Peyer's patch (tissue), 4 donors: ENCODE measurements at regions not wholly inside any gene's neighbourhood (a gene's known extent, or its start where the extent isn't known, plus 50 kb on each side); places are given as distances from the start of the nearest gene placed in this dataset.

ENCODE experiments used
- DNase-seq, 3 donors: peaks; one replicate each; pipeline ENCODE4 v3.0.0-alpha.2; 2017 to 2019
- H3K27ac ChIP-seq, 4 donors: fragments of 200-600 bp; sonication (generic); one replicate each; pipeline ENCODE4 v1.5.1; 2016 to 2019
- H3K27me3 ChIP-seq, 2 donors: fragments of 200-600 bp; sonication (generic); one replicate each; pipeline ENCODE4 v1.5.1; 2019
- H3K36me3 ChIP-seq, 3 donors: fragments of 200-600 bp; sonication (generic); one replicate each; pipeline ENCODE4 v1.5.1; 2016 to 2019
- H3K4me1 ChIP-seq, 4 donors: fragments of 200-600 bp; sonication (generic); one replicate each; pipeline ENCODE4 v1.5.1; 2016 to 2019
- H3K4me3 ChIP-seq, 4 donors: fragments of 200-600 bp; sonication (generic); 1 replicate in 3 of 4; 2 replicates in 1 of 4; pipeline ENCODE4 v1.5.1; 2016 to 2019; ENCODE audit warnings: mild to moderate bottlenecking in 1 of 4
- H3K9me3 ChIP-seq, 4 donors: fragments of 200-600 bp; sonication (generic); one replicate each; pipeline ENCODE4 v1.5.1; 2016 to 2019; ENCODE audit warnings: mild to moderate bottlenecking in 1 of 4
- POLR2A ChIP-seq, 2 donors: fragments of 450-650 bp; IDR thresholded peaks; one replicate each; pipeline ENCODE4 v1.5.1; 2017; ENCODE audit warnings: antibody characterized with exemption in 2 of 2, mild to moderate bottlenecking in 2 of 2, moderate library complexity in 2 of 2
- TF ChIP-seq, protein P1 (sequence below), 6 experiments: fragments of 450-650 bp in 4 of 6; fragments of 200-600 bp in 2 of 6; sonication (generic) in 1 of 6; IDR thresholded peaks; one replicate each; pipeline ENCODE4 v1.5.1; 2017 to 2019; ENCODE audit warnings: antibody characterized with exemption in 6 of 6, mild to moderate bottlenecking in 3 of 6, moderate library complexity in 1 of 6

DNA sequence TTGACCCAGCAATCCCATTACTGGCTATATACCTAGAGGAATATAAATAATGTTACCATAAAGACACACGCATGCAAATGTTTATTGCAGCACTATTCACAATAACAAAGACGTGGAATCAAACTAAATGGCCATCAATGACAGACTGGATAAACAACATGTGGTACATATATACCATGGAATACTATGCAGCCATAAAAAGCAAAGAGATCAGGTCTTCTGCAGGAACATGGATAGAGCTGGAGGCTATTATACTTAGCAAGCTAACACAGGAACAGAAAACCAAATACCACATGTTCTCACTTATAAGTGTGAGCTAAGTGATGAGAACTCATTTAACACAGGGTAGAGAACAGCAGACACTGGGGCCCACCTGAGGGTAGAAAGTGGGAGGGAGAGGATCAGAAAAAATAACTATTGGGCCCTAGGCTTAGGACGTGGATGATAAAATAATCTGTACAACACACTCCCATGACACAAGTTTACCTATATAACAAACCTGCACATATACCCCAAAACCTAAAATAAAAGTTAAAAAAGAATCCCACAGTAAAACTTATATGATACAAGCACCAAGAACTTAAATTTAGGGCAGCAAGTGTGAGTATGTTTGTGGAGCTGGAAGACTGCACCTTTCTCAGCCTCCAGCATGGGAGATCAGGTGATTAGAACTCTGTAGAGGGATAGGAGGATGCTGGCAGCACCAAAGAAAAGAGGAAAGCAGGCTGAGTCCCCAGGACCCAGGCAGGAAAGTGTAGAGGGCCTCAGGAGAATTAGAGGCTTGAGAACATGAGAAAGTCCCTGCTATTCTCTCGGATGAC, 320.8 kb upstream of the USP24 start:
- Histone ChIP-seq H3K27ac (no peak overlapping the region), H3K9me3 (no peaks in the 10 kb centered on the region), H3K27me3 (no peaks in the 10 kb centered on the region), H3K36me3 (no peaks in the 10 kb centered on the region), H3K4me3 (no peak overlapping the region), H3K4me1 (no peaks in the 10 kb centered on the region)
- TF ChIP-seq, protein P1, sequence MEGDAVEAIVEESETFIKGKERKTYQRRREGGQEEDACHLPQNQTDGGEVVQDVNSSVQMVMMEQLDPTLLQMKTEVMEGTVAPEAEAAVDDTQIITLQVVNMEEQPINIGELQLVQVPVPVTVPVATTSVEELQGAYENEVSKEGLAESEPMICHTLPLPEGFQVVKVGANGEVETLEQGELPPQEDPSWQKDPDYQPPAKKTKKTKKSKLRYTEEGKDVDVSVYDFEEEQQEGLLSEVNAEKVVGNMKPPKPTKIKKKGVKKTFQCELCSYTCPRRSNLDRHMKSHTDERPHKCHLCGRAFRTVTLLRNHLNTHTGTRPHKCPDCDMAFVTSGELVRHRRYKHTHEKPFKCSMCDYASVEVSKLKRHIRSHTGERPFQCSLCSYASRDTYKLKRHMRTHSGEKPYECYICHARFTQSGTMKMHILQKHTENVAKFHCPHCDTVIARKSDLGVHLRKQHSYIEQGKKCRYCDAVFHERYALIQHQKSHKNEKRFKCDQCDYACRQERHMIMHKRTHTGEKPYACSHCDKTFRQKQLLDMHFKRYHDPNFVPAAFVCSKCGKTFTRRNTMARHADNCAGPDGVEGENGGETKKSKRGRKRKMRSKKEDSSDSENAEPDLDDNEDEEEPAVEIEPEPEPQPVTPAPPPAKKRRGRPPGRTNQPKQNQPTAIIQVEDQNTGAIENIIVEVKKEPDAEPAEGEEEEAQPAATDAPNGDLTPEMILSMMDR (IDR thresholded peaks at IDR 0.05) = no peak
- DNase-seq = no peak

- no peak for TF ChIP-seq POLR2A (IDR thresholded peaks at IDR 0.05)
- no peak overlapping the region for H3K4me3 ChIP-seq
- no peak for DNase-seq
- H3K27me3 ChIP-seq = no peaks in the 10 kb centered on the region
- no peaks in the 10 kb centered on the region for H3K9me3 ChIP-seq
- no peaks in the 10 kb centered on the region for H3K4me1 ChIP-seq
- no peak overlapping the region for H3K27ac ChIP-seq
- H3K36me3 ChIP-seq = no peaks in the 10 kb centered on the region
Measured at GRCh38 chr1:55534565-55535121, 319.5 kb upstream of the USP24 start.

- Histone ChIP-seq H3K4me1 (peaks cover 0 to 8% (median 0%) of the 10 kb centered on the region in 4 donors), H3K27me3 (no peaks in the 10 kb centered on the region), H3K4me3 (no peak overlapping the region), H3K36me3 (no peaks in the 10 kb centered on the region), H3K27ac (no peak overlapping the region), H3K9me3 (no peaks in the 10 kb centered on the region)
- no peak for DNase-seq
- no peak for TF ChIP-seq POLR2A (IDR thresholded peaks at IDR 0.05)
- TF ChIP-seq, protein P1 (IDR thresholded peaks at IDR 0.05) = no peak
Measured at GRCh38 chr1:55531644-55532043, 316.5 kb upstream of the USP24 start.

DNA sequence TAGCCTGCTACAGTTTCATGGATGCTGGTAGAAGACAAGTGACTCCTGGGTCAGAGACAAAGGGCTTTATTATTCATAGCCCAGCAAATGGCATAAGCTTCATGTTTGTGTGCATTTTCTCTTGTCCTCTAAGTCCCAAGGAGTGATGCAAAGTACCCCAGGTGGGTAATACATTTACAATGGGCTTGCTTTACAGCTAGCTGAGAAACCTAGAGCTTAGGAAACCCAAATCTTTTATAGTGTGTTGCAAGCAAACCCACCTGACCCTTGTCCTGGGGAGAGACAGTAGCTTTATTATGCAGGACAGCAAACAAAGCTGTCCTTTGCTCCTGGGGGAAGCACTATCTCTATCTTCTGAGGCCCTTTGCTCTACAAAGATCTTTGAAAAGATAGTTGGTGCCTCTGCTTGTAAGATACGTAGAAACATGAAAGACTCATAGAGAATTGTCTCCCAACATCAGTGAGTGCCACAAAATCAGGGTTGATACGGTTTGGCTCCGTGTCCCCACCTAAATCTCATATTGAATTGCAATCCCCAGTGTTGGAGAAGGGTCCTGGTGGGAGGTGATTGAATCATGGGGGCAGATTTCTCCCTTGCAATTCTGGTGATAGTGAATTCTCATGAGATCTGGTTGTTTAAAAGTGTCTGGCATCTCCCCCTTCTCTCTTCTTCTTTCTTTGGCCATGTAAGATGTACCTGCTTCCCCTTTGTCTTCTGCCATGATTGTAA, 315.8 kb upstream of the USP24 start:
- Histone ChIP-seq H3K4me3 (no peak overlapping the region), H3K36me3 (no peaks in the 10 kb centered on the region), H3K4me1 (peaks cover 0 to 8% (median 0%) of the 10 kb centered on the region in 4 donors), H3K9me3 (no peaks in the 10 kb centered on the region), H3K27me3 (no peaks in the 10 kb centered on the region), H3K27ac (no peak overlapping the region)
- TF ChIP-seq POLR2A (IDR thresholded peaks at IDR 0.05) = no peak
- TF ChIP-seq, protein P1 (IDR thresholded peaks at IDR 0.05) = no peak
- no peak for DNase-seq

DNA sequence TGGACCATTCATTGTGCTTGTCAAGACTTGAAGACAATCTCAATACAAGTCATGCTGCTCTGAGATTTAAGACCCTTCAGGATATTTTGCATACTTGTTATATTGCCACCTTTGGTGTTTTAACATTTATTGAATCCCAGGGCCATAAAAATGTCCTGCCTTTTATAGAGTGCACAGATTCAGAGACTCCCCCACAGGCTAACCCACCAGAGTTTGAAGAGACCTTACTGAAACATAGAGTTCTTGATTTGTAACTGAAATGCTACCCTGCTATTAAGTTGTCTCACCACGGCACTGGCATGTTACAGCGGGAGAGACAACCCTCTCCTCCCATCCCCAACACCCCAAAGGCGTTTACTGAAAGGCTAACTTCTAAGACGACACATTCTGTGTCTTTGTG, 313.9 kb upstream of the USP24 start:
- TF ChIP-seq POLR2A (IDR thresholded peaks at IDR 0.05) = no peak
- TF ChIP-seq, protein P1 (IDR thresholded peaks at IDR 0.05) = no peak
- no peak overlapping the region for H3K4me3 ChIP-seq
- H3K9me3 ChIP-seq = no peaks in the 10 kb centered on the region
- DNase-seq = no peak
- H3K4me1 ChIP-seq = peaks cover 0 to 15% (median 0%) of the 10 kb centered on the region in 4 donors
- no peaks in the 10 kb centered on the region for H3K27me3 ChIP-seq
- no peak overlapping the region for H3K27ac ChIP-seq
- H3K36me3 ChIP-seq = no peaks in the 10 kb centered on the region

GRCh38 chr1:55527831-55528230, 312.7 kb upstream of the USP24 start:
- peaks cover 0 to 16% (median 0%) of the 10 kb centered on the region in 4 donors for H3K4me1 ChIP-seq
- no peak overlapping the region for H3K4me3 ChIP-seq
- no peak overlapping the region for H3K27ac ChIP-seq
- no peak for DNase-seq
- H3K36me3 ChIP-seq = no peaks in the 10 kb centered on the region
- no peak for TF ChIP-seq POLR2A (IDR thresholded peaks at IDR 0.05)
- TF ChIP-seq, protein P1 (IDR thresholded peaks at IDR 0.05) = no peak
- H3K27me3 ChIP-seq = no peaks in the 10 kb centered on the region
- no peaks in the 10 kb centered on the region for H3K9me3 ChIP-seq
